BE2C (cell line): ENCODE measurements at regions not wholly inside any gene's neighbourhood (a gene's known extent, or its start where the extent isn't known, plus 50 kb on each side); places are given as distances from the start of the nearest gene placed in this dataset.

Experiments
- DNase-seq: peaks from one replicate; pipeline ENCODE4 v3.0.0-alpha.2; 2020
- H3K27me3 ChIP-seq: fragments of 250-450 bp; sonication (Bioruptor Pico); 2 replicates; pipeline ENCODE4 v1.5.1; 2020; ENCODE audit warnings: mild to moderate bottlenecking
- H3K36me3 ChIP-seq: fragments of 250-450 bp; sonication (Bioruptor Pico); 2 replicates; pipeline ENCODE4 v1.5.1; 2020; ENCODE audit warnings: mild to moderate bottlenecking
- H3K4me1 ChIP-seq: fragments of 250-450 bp; sonication (Bioruptor Pico); 2 replicates; pipeline ENCODE4 v1.5.1; 2020
- H3K4me3 ChIP-seq: 2 replicates; pipeline ENCODE4 v1.5.1; 2011; ENCODE audit warnings: low read depth, low read length
- H3K9me3 ChIP-seq: fragments of 250-450 bp; sonication (Bioruptor Pico); 2 replicates; pipeline ENCODE4 v1.5.1; 2020
- TF ChIP-seq, protein P1 (sequence below): IDR thresholded peaks from 2 replicates; pipeline ENCODE4 v1.5.1; 2012; ENCODE audit warnings: mild to moderate bottlenecking, low read depth, low read length

DNA sequence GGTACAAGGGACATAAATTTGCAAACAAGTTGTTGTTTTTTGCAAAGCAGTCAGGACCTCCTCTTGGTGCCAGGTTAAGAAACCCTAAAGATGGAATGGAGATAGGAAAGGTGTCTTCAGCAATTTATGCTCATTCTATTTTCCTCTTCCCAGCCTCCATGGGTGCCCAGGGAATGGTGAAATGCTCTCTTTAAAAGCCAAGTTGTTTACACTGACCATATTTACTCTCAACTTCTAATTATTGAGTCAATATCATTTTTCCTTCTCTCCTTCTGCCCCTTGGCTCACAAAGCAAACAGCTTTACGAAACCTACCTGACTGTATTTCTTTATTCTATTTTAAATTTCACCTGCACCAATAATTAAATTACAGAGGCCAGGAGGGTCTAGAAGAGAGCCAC, 138.5 kb upstream of the IRX3 start:
- Histone ChIP-seq H3K4me1 (no peaks in the 10 kb centered on the region), H3K27me3 (peaks cover 7% of the 10 kb centered on the region; the same call in 1 of the 2 replicates), H3K4me3 (no peak overlapping the region), H3K9me3 (no peaks in the 10 kb centered on the region), H3K36me3 (no peaks in the 10 kb centered on the region)
- TF ChIP-seq, protein P1, sequence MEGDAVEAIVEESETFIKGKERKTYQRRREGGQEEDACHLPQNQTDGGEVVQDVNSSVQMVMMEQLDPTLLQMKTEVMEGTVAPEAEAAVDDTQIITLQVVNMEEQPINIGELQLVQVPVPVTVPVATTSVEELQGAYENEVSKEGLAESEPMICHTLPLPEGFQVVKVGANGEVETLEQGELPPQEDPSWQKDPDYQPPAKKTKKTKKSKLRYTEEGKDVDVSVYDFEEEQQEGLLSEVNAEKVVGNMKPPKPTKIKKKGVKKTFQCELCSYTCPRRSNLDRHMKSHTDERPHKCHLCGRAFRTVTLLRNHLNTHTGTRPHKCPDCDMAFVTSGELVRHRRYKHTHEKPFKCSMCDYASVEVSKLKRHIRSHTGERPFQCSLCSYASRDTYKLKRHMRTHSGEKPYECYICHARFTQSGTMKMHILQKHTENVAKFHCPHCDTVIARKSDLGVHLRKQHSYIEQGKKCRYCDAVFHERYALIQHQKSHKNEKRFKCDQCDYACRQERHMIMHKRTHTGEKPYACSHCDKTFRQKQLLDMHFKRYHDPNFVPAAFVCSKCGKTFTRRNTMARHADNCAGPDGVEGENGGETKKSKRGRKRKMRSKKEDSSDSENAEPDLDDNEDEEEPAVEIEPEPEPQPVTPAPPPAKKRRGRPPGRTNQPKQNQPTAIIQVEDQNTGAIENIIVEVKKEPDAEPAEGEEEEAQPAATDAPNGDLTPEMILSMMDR, result no peak
- no peak for DNase-seq

- no peak overlapping the region for H3K4me3 ChIP-seq
- no peaks in the 10 kb centered on the region for H3K4me1 ChIP-seq
Measured at GRCh38 chr16:54424043-54424451, 137.5 kb upstream of the IRX3 start.

DNA sequence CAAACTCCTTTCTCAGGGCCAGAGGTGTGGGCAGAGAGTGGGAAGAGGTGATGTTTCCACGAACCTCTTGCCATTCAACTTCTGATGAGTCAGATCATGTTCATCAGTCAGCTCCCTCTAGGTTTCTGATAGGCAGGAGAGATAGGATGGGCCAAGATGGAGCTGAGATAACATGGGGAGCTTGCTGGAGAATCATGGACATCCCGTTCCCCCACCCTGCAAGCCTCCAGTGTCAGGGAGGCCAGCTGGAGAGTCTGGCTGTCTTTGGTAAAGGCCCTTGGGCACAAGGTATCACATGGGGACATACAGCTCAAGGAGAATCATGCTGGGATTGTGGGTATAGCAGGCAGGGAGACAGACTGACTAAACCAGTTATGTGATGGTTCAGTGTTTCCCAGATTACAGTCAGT, 136.0 kb upstream of the IRX3 start:
- Histone ChIP-seq H3K9me3 (no peaks in the 10 kb centered on the region), H3K4me1 (no peaks in the 10 kb centered on the region), H3K27me3 (peaks cover 3% of the 10 kb centered on the region; the same call in 1 of the 2 replicates), H3K4me3 (no peak overlapping the region), H3K36me3 (no peaks in the 10 kb centered on the region)
- no peak for DNase-seq
- TF ChIP-seq, protein P1, result no peak

More at GRCh38 chr16:54424043-54424451, 137.5 kb upstream of the IRX3 start:
- TF ChIP-seq, protein P1, result no peak
- Histone ChIP-seq H3K9me3 (no peaks in the 10 kb centered on the region), H3K36me3 (no peaks in the 10 kb centered on the region), H3K27me3 (peaks cover 3% of the 10 kb centered on the region; the same call in 1 of the 2 replicates)
- DNase-seq, result no peak

DNA sequence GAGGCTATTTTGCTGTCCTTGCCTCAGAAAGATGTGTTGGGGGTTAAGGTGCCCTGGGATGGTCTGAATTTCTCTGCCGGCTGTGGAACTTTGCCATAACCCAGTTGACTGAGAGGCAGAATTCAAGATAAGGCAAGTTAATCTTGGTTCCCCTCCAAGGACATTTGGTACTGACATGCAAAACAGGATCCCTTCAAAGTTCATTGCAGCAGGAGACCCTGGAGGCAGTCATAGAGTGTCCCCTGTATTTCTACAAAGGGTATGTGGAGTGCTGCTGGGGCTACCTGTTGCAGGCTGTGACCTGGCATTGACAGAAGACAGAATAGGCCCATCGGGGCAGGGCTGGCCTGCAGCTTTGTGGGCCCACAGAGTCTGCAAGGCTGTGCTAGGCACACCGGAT, 135.6 kb upstream of the IRX3 start:
- peaks cover 3% of the 10 kb centered on the region; the same call in 1 of the 2 replicates for H3K27me3 ChIP-seq
- DNase-seq, result no peak
- no peaks in the 10 kb centered on the region for H3K4me1 ChIP-seq
- H3K4me3 ChIP-seq, result no peak overlapping the region
- no peaks in the 10 kb centered on the region for H3K9me3 ChIP-seq
- TF ChIP-seq, protein P1, result no peak
- no peaks in the 10 kb centered on the region for H3K36me3 ChIP-seq

DNA sequence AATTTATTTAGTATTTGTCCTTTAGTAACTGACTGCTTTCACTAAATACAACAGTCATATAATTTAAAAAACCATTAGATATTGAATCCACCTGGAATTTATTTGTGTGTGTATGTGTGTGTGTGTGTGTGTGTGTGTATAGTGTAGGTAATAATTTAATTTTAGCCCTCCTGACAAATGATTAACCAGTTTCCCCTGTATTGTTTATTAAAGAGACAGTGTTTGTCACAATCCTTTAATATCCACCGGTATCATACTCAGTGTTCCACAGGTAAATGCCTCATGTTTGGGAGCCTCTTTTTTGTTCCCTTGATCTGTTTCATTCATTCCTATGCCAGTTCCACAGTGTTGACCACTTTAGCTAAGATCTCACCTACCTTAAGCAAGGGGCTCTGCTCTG, 134.6 kb upstream of the IRX3 start:
- DNase-seq, result no peak
- Histone ChIP-seq H3K4me3 (no peak overlapping the region), H3K4me1 (no peaks in the 10 kb centered on the region), H3K27me3 (peaks cover 2% of the 10 kb centered on the region; the same call in 1 of the 2 replicates), H3K36me3 (no peaks in the 10 kb centered on the region), H3K9me3 (no peaks in the 10 kb centered on the region)
- TF ChIP-seq, protein P1, result no peak

- H3K4me3 ChIP-seq, result no peak overlapping the region
- TF ChIP-seq, protein P1, result no peak
- no peaks in the 10 kb centered on the region for H3K9me3 ChIP-seq
- DNase-seq, result no peak
- H3K36me3 ChIP-seq, result no peaks in the 10 kb centered on the region
- no peaks in the 10 kb centered on the region for H3K4me1 ChIP-seq
- no peaks in the 10 kb centered on the region for H3K27me3 ChIP-seq
Measured at GRCh38 chr16:54418903-54419302, 132.3 kb upstream of the IRX3 start.
